Liver (tissue), 8 donors: ENCODE measurements at regions not wholly inside any gene's neighbourhood (a gene's known extent, or its start where the extent isn't known, plus 50 kb on each side); places are given as distances from the start of the nearest gene placed in this dataset.

Experiments
- DNase-seq: peaks from one replicate; pipeline ENCODE4 v3.0.0-alpha.2; 2017; ENCODE audit warnings: low spot score
- H3K27ac ChIP-seq, 2 donors: one replicate each; pipeline ENCODE4 v1.7.0; 2013; ENCODE audit warnings: inconsistent platforms in 2 of 2, low read length in 2 of 2, control low read depth in 1 of 2, low read depth in 1 of 2, mild to moderate bottlenecking in 1 of 2
- H3K27me3 ChIP-seq, 4 donors: one replicate each; pipeline versions ENCODE4 v1.6.1 to v1.7.0; 2013; ENCODE audit warnings: low read length in 3 of 4, inconsistent platforms in 1 of 4, mild to moderate bottlenecking in 1 of 4, moderate library complexity in 1 of 4; ENCODE audit not compliant: control insufficient read depth in 4 of 4, insufficient read depth in 4 of 4
- H3K36me3 ChIP-seq, 4 donors: one replicate each; pipeline versions ENCODE4 v1.6.1 to v1.7.0; 2013; ENCODE audit warnings: low read length in 3 of 4, mild to moderate bottlenecking in 3 of 4, low read depth in 1 of 4, moderate library complexity in 1 of 4; ENCODE audit not compliant: control insufficient read depth in 4 of 4, insufficient read depth in 3 of 4
- H3K4me1 ChIP-seq, 4 donors: one replicate each; pipeline versions ENCODE4 v1.6.1 to v1.7.0; 2013; ENCODE audit warnings: low read length in 3 of 4, mild to moderate bottlenecking in 3 of 4, moderate library complexity in 1 of 4; ENCODE audit not compliant: control insufficient read depth in 4 of 4, insufficient read depth in 4 of 4
- H3K4me3 ChIP-seq, 3 donors: one replicate each; pipeline versions ENCODE4 v1.6.1 to v1.7.0; 2013; ENCODE audit warnings: low read length in 3 of 3, control low read depth in 1 of 3, low read depth in 1 of 3, mild to moderate bottlenecking in 1 of 3
- H3K9ac ChIP-seq, 2 donors: one replicate each; pipeline ENCODE4 v1.7.0; 2013; ENCODE audit warnings: low read length in 2 of 2, mild to moderate bottlenecking in 2 of 2, moderate library complexity in 2 of 2, control low read depth in 1 of 2, low read depth in 1 of 2
- H3K9me3 ChIP-seq, 4 donors: one replicate each; pipeline versions ENCODE4 v1.6.1 to v1.7.0; 2013; ENCODE audit warnings: low read length in 3 of 4; ENCODE audit not compliant: control insufficient read depth in 4 of 4
- ATF3 ChIP-seq: IDR thresholded peaks from 2 replicates; pipeline ENCODE4 v1.6.1; 2016; ENCODE audit warnings: antibody characterized with exemption
- CTCF ChIP-seq: fragments of 150-350 bp; IDR thresholded peaks from 2 replicates; pipeline ENCODE4 v1.5.1; 2017; ENCODE audit warnings: improper control_type of control experiment, low read depth, low read length; ENCODE audit not compliant: missing input control
- GABPA ChIP-seq, 2 donors: IDR thresholded peaks in 1 of 2; conservative IDR thresholded peaks in 1 of 2; 2 replicates each; pipeline ENCODE4 v1.6.1; 2016; ENCODE audit warnings: antibody characterized with exemption in 2 of 2, mild to moderate bottlenecking in 1 of 2, moderate library complexity in 1 of 2
- HNF4A ChIP-seq, 2 donors: conservative IDR thresholded peaks; 2 replicates each; pipeline ENCODE4 v1.6.1; 2016; ENCODE audit warnings: antibody characterized with exemption in 2 of 2, mild to moderate bottlenecking in 2 of 2
- HNF4G ChIP-seq: IDR thresholded peaks from 2 replicates; pipeline ENCODE4 v1.6.1; 2016; ENCODE audit warnings: antibody characterized with exemption
- JUND ChIP-seq, 2 donors: IDR thresholded peaks; 2 replicates each; pipeline ENCODE4 v1.6.1; 2016; ENCODE audit warnings: antibody characterized with exemption in 2 of 2
- MAX ChIP-seq: IDR thresholded peaks from 2 replicates; pipeline ENCODE4 v1.6.1; 2016; ENCODE audit warnings: antibody characterized with exemption
- RAD21 ChIP-seq, 2 donors: IDR thresholded peaks; 2 replicates each; pipeline ENCODE4 v1.6.1; 2016; ENCODE audit warnings: antibody characterized with exemption in 2 of 2, mild to moderate bottlenecking in 2 of 2
- REST ChIP-seq: IDR thresholded peaks from 2 replicates; pipeline ENCODE4 v1.6.1; 2016; ENCODE audit warnings: antibody characterized with exemption, mild to moderate bottlenecking
- RXRA ChIP-seq, 2 donors: IDR thresholded peaks; 2 replicates each; pipeline ENCODE4 v1.6.1; 2017 to 2018; ENCODE audit warnings: antibody characterized with exemption in 2 of 2, mild to moderate bottlenecking in 1 of 2
- SP1 ChIP-seq: IDR thresholded peaks from 2 replicates; pipeline ENCODE4 v1.6.1; 2018; ENCODE audit warnings: antibody characterized with exemption, mild to moderate bottlenecking
- ZBTB33 ChIP-seq: IDR thresholded peaks from 2 replicates; pipeline ENCODE4 v1.6.1; 2016; ENCODE audit warnings: antibody characterized with exemption
- WGBS: extraction: QIAGEN DNeasy Blood & Tissue Kit; methylation state at CpG from one replicate; pipeline ENCODE4 v1.1.7; 2013; 5-methylcytosine and 5-hydroxymethylcytosine counted together
- donor health status: healthy.
- donor health status: healthy.
- donor health status: healthy.
- donor health status: healthy.
- donor health status: healthy.

- Histone ChIP-seq H3K9me3 (no peaks in the 10 kb centered on the region), H3K4me1 (no peaks in the 10 kb centered on the region), H3K27ac (no peak overlapping the region), H3K9ac (no peak overlapping the region), H3K36me3 (no peaks in the 10 kb centered on the region), H3K4me3 (no peak overlapping the region), H3K27me3 (no peaks in the 10 kb centered on the region)
- DNase-seq = no peak
- 73% methylated on average over 11 of the region's 11 CpGs for WGBS
- no peak for TF ChIP-seq HNF4A (conservative IDR thresholded peaks at IDR 0.05)
Measured at GRCh38 chr20:61135266-61135665, 116.8 kb upstream of the CDH4 start.

- Histone ChIP-seq H3K9me3 (no peaks in the 10 kb centered on the region), H3K27me3 (no peaks in the 10 kb centered on the region), H3K27ac (no peak overlapping the region), H3K9ac (no peak overlapping the region), H3K36me3 (no peaks in the 10 kb centered on the region), H3K4me3 (no peak overlapping the region), H3K4me1 (no peaks in the 10 kb centered on the region)
- TF ChIP-seq ZBTB33 (no peak), JUND (IDR thresholded peaks at IDR 0.05) (no peak), REST (no peak), CTCF (no peak), ATF3 (no peak), RAD21 (IDR thresholded peaks at IDR 0.05) (no peak), MAX (no peak), HNF4G (no peak), RXRA (IDR thresholded peaks at IDR 0.05) (no peak), GABPA (IDR thresholded peaks at IDR 0.05 in 1 of 2, conservative IDR thresholded peaks at IDR 0.05 in 1 of 2) (no peak), SP1 (no peak), HNF4A (conservative IDR thresholded peaks at IDR 0.05) (no peak)
- DNase-seq = no peak
- WGBS = 28% methylated on average over 15 of the region's 15 CpGs
Measured at GRCh38 chr20:61135968-61136367, 116.1 kb upstream of the CDH4 start.
